GM21576 (cell line): ENCODE measurements at regions not wholly inside any gene's neighbourhood (a gene's known extent, or its start where the extent isn't known, plus 50 kb on each side); places are given as distances from the start of the nearest gene placed in this dataset.

Experiments used
- ATAC-seq: cut with Tn5 transposase; IDR thresholded peaks from one replicate; pipeline ENCODE4 v1.9.1; 2021; ENCODE audit warnings: mild to moderate bottlenecking, moderate library complexity; ENCODE audit not compliant: unreplicated experiment

- ATAC-seq = no peak
Observed at GRCh38 chr14:100673085-100673806, 53.4 kb upstream of the DLK1 start.

GRCh38 chr14:100673807-100674154, 52.9 kb upstream of the DLK1 start:
- no peak for ATAC-seq

GRCh38 chr14:100674428-100674827, 52.3 kb upstream of the DLK1 start:
- no peak for ATAC-seq

GRCh38 chr14:100674897-100675619, 51.6 kb upstream of the DLK1 start:
- ATAC-seq = no peak

- no peak for ATAC-seq
Observed at GRCh38 chr14:100675699-100676684, 50.7 kb upstream of the DLK1 start.
